ENCODE measurements at regions not wholly inside any gene's neighbourhood (a gene's known extent, or its start where the extent isn't known, plus 50 kb on each side); places are given as distances from the start of the nearest gene placed in this dataset.
"Not testable (repeated sequence)": the region's sequence is repeated elsewhere in the genome, so short reads cannot be mapped to it uniquely, and the experiment has no call there.

- no peak for DNase-seq
These were observed 168.7 kb upstream of the CNOT2 start for GRCh38 chr12:70074510-70074909.

- DNase-seq, result no peak
These were observed 165.8 kb upstream of the CNOT2 start for GRCh38 chr12:70077441-70077840.

GRCh38 chr12:70078161-70078560 is 165.1 kb upstream of the CNOT2 start:
- DNase-seq, result no peak

- DNase-seq, result no peak
These were observed 162.7 kb upstream of the CNOT2 start for GRCh38 chr12:70080566-70080965.

GRCh38 chr12:70082997-70083676 is 160.1 kb upstream of the CNOT2 start:
- no peak for DNase-seq

GRCh38 chr12:70083677-70084020 is 159.6 kb upstream of the CNOT2 start:
- no peak for DNase-seq

- DNase-seq, result not testable (repeated sequence)
These were observed 156.9 kb upstream of the CNOT2 start for GRCh38 chr12:70086372-70086771.

GRCh38 chr12:70091021-70091521 is 152.2 kb upstream of the CNOT2 start:
- DNase-seq, result no peak

- no peak for DNase-seq
These were observed 148.8 kb upstream of the CNOT2 start for GRCh38 chr12:70094467-70094866.

- DNase-seq, result no peak
These were observed 146.3 kb upstream of the CNOT2 start for GRCh38 chr12:70096759-70097410.

GRCh38 chr12:70101064-70101463 is 142.2 kb upstream of the CNOT2 start:
- no peak for DNase-seq

- DNase-seq, result no peak
These were observed 136.9 kb upstream of the CNOT2 start for GRCh38 chr12:70106347-70106746.

GRCh38 chr12:70110085-70110484 is 133.1 kb upstream of the CNOT2 start:
- no peak for DNase-seq

GRCh38 chr12:70117670-70118069 is 125.6 kb upstream of the CNOT2 start:
- no peak for DNase-seq

- DNase-seq, result peak; percentile 18
These were observed 122.3 kb upstream of the CNOT2 start for GRCh38 chr12:70120970-70121369.

- DNase-seq, result no peak
These were observed 121.7 kb upstream of the CNOT2 start for GRCh38 chr12:70121562-70121961.

GRCh38 chr12:70122804-70123203 is 120.4 kb upstream of the CNOT2 start:
- DNase-seq, result no peak

GRCh38 chr12:70149013-70149412 is 94.2 kb upstream of the CNOT2 start:
- peak; percentile 14 for DNase-seq

GRCh38 chr12:70149665-70150064 is 93.6 kb upstream of the CNOT2 start:
- DNase-seq, result no peak

- no peak for DNase-seq
These were observed 93.0 kb upstream of the CNOT2 start for GRCh38 chr12:70150230-70150629.

- no peak for DNase-seq
These were observed 91.2 kb upstream of the CNOT2 start for GRCh38 chr12:70151993-70152392.

- DNase-seq, result no peak
These were observed 89.1 kb upstream of the CNOT2 start for GRCh38 chr12:70154087-70154638.

GRCh38 chr12:70154960-70155589 is 88.2 kb upstream of the CNOT2 start:
- DNase-seq, result peak; percentile 27

GRCh38 chr12:70157099-70157498 is 86.1 kb upstream of the CNOT2 start:
- no peak for DNase-seq
